Activated naive CD4-positive, alpha-beta T cell treated with anti-CD3 and anti-CD28 coated beads, Interleukin-2, amount 50 U/mL, for 72 hours (primary cell): ENCODE measurements at regions not wholly inside any gene's neighbourhood (a gene's known extent, or its start where the extent isn't known, plus 50 kb on each side); places are given as distances from the start of the nearest gene placed in this dataset.

Source experiments
- ATAC-seq, 2 donors: fragments of 150-1000 bp; cut with Tn5 transposase; 2 replicates each; pipeline ENCODE4 v1.10.0; 2021; ENCODE audit warnings: mild to moderate bottlenecking in 2 of 2, moderate library complexity in 2 of 2
- DNase-seq, 2 donors: peaks; one replicate each; pipeline ENCODE4 v3.0.0; 2021 to 2022; ENCODE audit warnings: low spot score in 2 of 2
- H3K27ac Mint-ChIP-seq, 2 donors: one replicate each; pipeline ENCODE4 v1.8.0; 2022; ENCODE audit warnings: mild to moderate bottlenecking in 2 of 2, mixed read lengths in 2 of 2
- H3K36me3 Mint-ChIP-seq, 2 donors: one replicate each; pipeline ENCODE4 v1.8.0; 2022; ENCODE audit warnings: mixed read lengths in 2 of 2
- H3K9me3 Mint-ChIP-seq, 2 donors: one replicate each; pipeline ENCODE4 v1.8.0; 2022; ENCODE audit warnings: mixed read lengths in 2 of 2

GRCh38 chr3:99482191-99482590 lies 156.2 kb upstream of the COL8A1 start:
- ATAC-seq, result peak in 1 of 2 donors; percentile 58

GRCh38 chr3:99481561-99481960 lies 156.8 kb upstream of the COL8A1 start:
- DNase-seq (no peak), ATAC-seq (no peak)
- no peak overlapping the region for H3K27ac Mint-ChIP-seq
- no peaks in the 10 kb centered on the region for H3K36me3 Mint-ChIP-seq
- H3K9me3 Mint-ChIP-seq, result peaks cover 3 to 4% of the 10 kb centered on the region in 2 donors

More at GRCh38 chr3:99482191-99482590, 156.2 kb upstream of the COL8A1 start:
- no peaks in the 10 kb centered on the region for H3K36me3 Mint-ChIP-seq
- peaks cover 4% of the 10 kb centered on the region in 2 donors for H3K9me3 Mint-ChIP-seq
- no peak for DNase-seq
- no peak overlapping the region for H3K27ac Mint-ChIP-seq

GRCh38 chr3:99479768-99480167 lies 158.6 kb upstream of the COL8A1 start:
- ATAC-seq (no peak), DNase-seq (no peak)
- no peaks in the 10 kb centered on the region for H3K9me3 Mint-ChIP-seq
- H3K36me3 Mint-ChIP-seq, result no peaks in the 10 kb centered on the region
- no peak overlapping the region for H3K27ac Mint-ChIP-seq

- DNase-seq (no peak), ATAC-seq (no peak)
- Mint-ChIP-seq H3K27ac (no peak overlapping the region), H3K36me3 (no peaks in the 10 kb centered on the region), H3K9me3 (no peaks in the 10 kb centered on the region)
Measured at GRCh38 chr3:99477650-99478049, 160.7 kb upstream of the COL8A1 start.

- no peak overlapping the region for H3K27ac Mint-ChIP-seq
- DNase-seq (no peak), ATAC-seq (no peak)
- no peaks in the 10 kb centered on the region for H3K9me3 Mint-ChIP-seq
- no peaks in the 10 kb centered on the region for H3K36me3 Mint-ChIP-seq
Measured at GRCh38 chr3:99475229-99475628, 163.2 kb upstream of the COL8A1 start.

- Mint-ChIP-seq H3K9me3 (no peaks in the 10 kb centered on the region), H3K36me3 (no peaks in the 10 kb centered on the region), H3K27ac (no peak overlapping the region)
- DNase-seq, result no peak
- no peak for ATAC-seq
Measured at GRCh38 chr3:99474776-99475175, 163.6 kb upstream of the COL8A1 start.

- ATAC-seq (no peak), DNase-seq (no peak)
- Mint-ChIP-seq H3K9me3 (no peaks in the 10 kb centered on the region), H3K27ac (no peak overlapping the region), H3K36me3 (no peaks in the 10 kb centered on the region)
Measured at GRCh38 chr3:99473321-99473751, 165.1 kb upstream of the COL8A1 start.

GRCh38 chr3:99472385-99472784 lies 166.0 kb upstream of the COL8A1 start:
- no peak for ATAC-seq
- no peak for DNase-seq
- H3K36me3 Mint-ChIP-seq, result no peaks in the 10 kb centered on the region
- H3K9me3 Mint-ChIP-seq, result no peaks in the 10 kb centered on the region
- no peak overlapping the region for H3K27ac Mint-ChIP-seq

- Mint-ChIP-seq H3K27ac (no peak overlapping the region), H3K9me3 (no peaks in the 10 kb centered on the region), H3K36me3 (no peaks in the 10 kb centered on the region)
- DNase-seq, result no peak
- no peak for ATAC-seq
Measured at GRCh38 chr3:99471353-99472323, 166.8 kb upstream of the COL8A1 start.

GRCh38 chr3:99470841-99471240 lies 167.6 kb upstream of the COL8A1 start:
- Mint-ChIP-seq H3K36me3 (no peaks in the 10 kb centered on the region), H3K27ac (no peak overlapping the region), H3K9me3 (peaks cover 0 to 3% of the 10 kb centered on the region in 2 donors)
- no peak for DNase-seq
- ATAC-seq, result no peak

- Mint-ChIP-seq H3K9me3 (peaks cover 0 to 7% of the 10 kb centered on the region in 2 donors), H3K27ac (no peak overlapping the region), H3K36me3 (no peaks in the 10 kb centered on the region)
- no peak for ATAC-seq
- no peak for DNase-seq
Measured at GRCh38 chr3:99468918-99469317, 169.5 kb upstream of the COL8A1 start.

- H3K36me3 Mint-ChIP-seq, result no peaks in the 10 kb centered on the region
- H3K27ac Mint-ChIP-seq, result no peak overlapping the region
- ATAC-seq, result no peak
- no peak for DNase-seq
- peaks cover 0 to 7% of the 10 kb centered on the region in 2 donors for H3K9me3 Mint-ChIP-seq
Measured at GRCh38 chr3:99467420-99467819, 171.0 kb upstream of the COL8A1 start.

- H3K9me3 Mint-ChIP-seq, result peaks cover 0 to 7% of the 10 kb centered on the region in 2 donors
- H3K27ac Mint-ChIP-seq, result no peak overlapping the region
- ATAC-seq, result no peak
- H3K36me3 Mint-ChIP-seq, result no peaks in the 10 kb centered on the region
- no peak for DNase-seq
Measured at GRCh38 chr3:99466331-99466730, 172.1 kb upstream of the COL8A1 start.

- Mint-ChIP-seq H3K9me3 (peaks cover 6 to 7% of the 10 kb centered on the region in 2 donors), H3K27ac (no peak overlapping the region), H3K36me3 (peaks cover 0 to 4% of the 10 kb centered on the region in 2 donors)
- ATAC-seq (no peak), DNase-seq (no peak)
Measured at GRCh38 chr3:99458013-99458412, 180.4 kb upstream of the COL8A1 start.

GRCh38 chr3:99442599-99442998 lies 195.8 kb upstream of the COL8A1 start:
- H3K27ac Mint-ChIP-seq, result no peak overlapping the region
- DNase-seq (no peak), ATAC-seq (no peak)
- peaks cover 19 to 21% of the 10 kb centered on the region in 2 donors for H3K9me3 Mint-ChIP-seq
- no peaks in the 10 kb centered on the region for H3K36me3 Mint-ChIP-seq

GRCh38 chr3:99439892-99440291 lies 198.5 kb upstream of the COL8A1 start:
- H3K9me3 Mint-ChIP-seq, result peaks cover 28 to 29% of the 10 kb centered on the region in 2 donors
- no peak overlapping the region for H3K27ac Mint-ChIP-seq
- no peaks in the 10 kb centered on the region for H3K36me3 Mint-ChIP-seq
- ATAC-seq (no peak), DNase-seq (no peak)

GRCh38 chr3:99434190-99434589 lies 204.2 kb upstream of the COL8A1 start:
- no peaks in the 10 kb centered on the region for H3K36me3 Mint-ChIP-seq
- no peak for ATAC-seq

More at GRCh38 chr3:99434190-99434589, 204.2 kb upstream of the COL8A1 start:
- H3K27ac Mint-ChIP-seq, result no peak overlapping the region
- no peak for DNase-seq
- H3K9me3 Mint-ChIP-seq, result peaks cover 16 to 26% of the 10 kb centered on the region in 2 donors
